K562 (cell line): ENCODE measurements at regions not wholly inside any gene's neighbourhood (a gene's known extent, or its start where the extent isn't known, plus 50 kb on each side); places are given as distances from the start of the nearest gene placed in this dataset.

ENCODE experiments used
- ATAC-seq: fragments of 200-7000 bp; cut with Tn5 transposase; 3 replicates; pipeline ENCODE4 v1.9.1; 2020; ENCODE audit warnings: moderate library complexity
- BruUV-seq: library from RNA; stranded (reverse); fragments of 400-500 nt; replicated peaks from 2 replicates; lab custom pipeline; 2021; lab: Mats Ljungman, UMichigan
- CTCF ChIA-PET: fragments of 300-600 bp; formaldehyde crosslinking; extraction: SDS; loops from one replicate; lab custom pipeline; 2021; ENCODE audit warnings: low intra/inter-chr PET ratio; lab: Yijun Ruan, JAX
- POLR2A ChIA-PET: fragments of 300-600, 350-650 bp; sonication (Branson Sonifier 250); formaldehyde crosslinking; extraction: SDS; loops from one replicate; lab custom pipeline; 2021; ENCODE audit warnings: antibody characterized with exemption, inconsistent platforms; lab: Yijun Ruan, JAX
- DNase-seq, 4 experiments: peaks; one replicate each; pipeline versions ENCODE4 v3.0.0 to v3.0.0-alpha.2; 2011 to 2018; ENCODE audit warnings: low spot score in 3 of 4, mixed read lengths in 3 of 4; ENCODE audit errors: extremely low read depth in 1 of 4
- FAIRE-seq: peaks from 2 replicates; lab custom pipeline; 2011; peaks lifted over from hg19 to GRCh38; lab: Jason Lieb, UNC
- H2AFZ ChIP-seq: 2 replicates; pipeline ENCODE4 v1.6.0; 2011; ENCODE audit warnings: low read depth, low read length, control low read depth, inconsistent platforms
- H3K27ac ChIP-seq: fragments of 200-600 bp; 3 replicates; pipeline ENCODE4 v1.8.0; 2011; ENCODE audit warnings: low read depth, mild to moderate bottlenecking, control low read depth, inconsistent platforms, low read length, moderate library complexity, mixed read lengths; ENCODE audit errors: extremely low read depth
- H3K27me3 ChIP-seq, 2 experiments: fragments of 300-600 bp in 1 of 2; 2 replicates in 1 of 2; 3 replicates in 1 of 2; pipeline versions ENCODE4 v1.6.0 to v1.8.0; 2011; ENCODE audit warnings: inconsistent platforms in 2 of 2, low read length in 2 of 2, mild to moderate bottlenecking in 1 of 2, mixed read lengths in 1 of 2, moderate library complexity in 1 of 2; ENCODE audit not compliant: control insufficient read depth in 2 of 2, insufficient read depth in 2 of 2
- H3K36me3 ChIP-seq: fragments of 300-600 bp; 3 replicates; pipeline ENCODE4 v1.8.0; 2011; ENCODE audit warnings: mild to moderate bottlenecking, low read length, inconsistent platforms; ENCODE audit not compliant: control insufficient read depth, insufficient read depth
- H3K4me1 ChIP-seq, 2 experiments: fragments of 200-600 bp in 1 of 2; replicated peaks in 1 of 2; 2 replicates in 1 of 2; 3 replicates in 1 of 2; pipeline versions ENCODE4 v1.5.1 to v1.8.0; 2011; ENCODE audit warnings: inconsistent platforms in 2 of 2, low read length in 2 of 2, mild to moderate bottlenecking in 1 of 2, mixed read lengths in 1 of 2, moderate library complexity in 1 of 2; ENCODE audit not compliant: control insufficient read depth in 2 of 2, insufficient read depth in 2 of 2
- H3K4me2 ChIP-seq: 2 replicates; pipeline ENCODE4 v1.6.1; 2011; ENCODE audit warnings: low read length, control low read depth, inconsistent platforms, mixed read lengths; ENCODE audit not compliant: insufficient read depth
- H3K4me3 ChIP-seq: fragments of 200-600 bp; sonication (generic), shearing (Covaris generic); 2 replicates; pipeline ENCODE4 v1.5.1; 2016; ENCODE audit warnings: control low read depth, inconsistent platforms
- H3K79me2 ChIP-seq: fragments of 200-600 bp; 3 replicates; pipeline ENCODE4 v1.8.0; 2011; ENCODE audit warnings: low read length, inconsistent platforms; ENCODE audit not compliant: control insufficient read depth, insufficient read depth
- H3K9ac ChIP-seq, 2 experiments: 2 replicates each; pipeline versions ENCODE4 v1.6.0 to v1.6.1; 2011; ENCODE audit warnings: low read depth in 2 of 2, low read length in 2 of 2, control low read depth in 1 of 2, inconsistent platforms in 1 of 2, mild to moderate bottlenecking in 1 of 2, mixed read lengths in 1 of 2; ENCODE audit not compliant: insufficient read depth in 1 of 2
- H3K9me1 ChIP-seq: one replicate; pipeline ENCODE4 v1.6.0; 2011; ENCODE audit warnings: inconsistent platforms, mild to moderate bottlenecking, low read length, moderate library complexity; ENCODE audit not compliant: control insufficient read depth, insufficient read depth
- H3K9me3 ChIP-seq: replicated peaks from 2 replicates; pipeline ENCODE4 v1.5.1; 2011; ENCODE audit warnings: low read depth, low read length, inconsistent platforms; ENCODE audit not compliant: control insufficient read depth, insufficient read depth
- H4K20me1 ChIP-seq: replicated peaks from 2 replicates; pipeline ENCODE4 v1.6.1; 2011; ENCODE audit warnings: low read length, inconsistent platforms, mixed read lengths; ENCODE audit not compliant: control insufficient read depth, insufficient read depth
- CBX3 ChIP-seq, 2 experiments: IDR thresholded peaks; 1 replicate in 1 of 2; 2 replicates in 1 of 2; pipeline ENCODE4 v1.6.1; 2012; ENCODE audit warnings: inconsistent platforms in 2 of 2, low read length in 2 of 2, borderline replicate concordance in 1 of 2, control low read depth in 1 of 2
- PURB ChIP-seq: sonication (generic); formaldehyde crosslinking; IDR thresholded peaks from 2 replicates; pipeline ENCODE4 v1.9.0; 2021; ENCODE audit warnings: low read depth, mild to moderate bottlenecking, missing genetic modification reagents
- RAD21 ChIP-seq, 2 experiments: fragments of 250-450 bp in 1 of 2; fragments of 450-650 bp in 1 of 2; sonication (Bioruptor Pico) in 1 of 2; formaldehyde crosslinking in 1 of 2; IDR thresholded peaks in 1 of 2; conservative IDR thresholded peaks in 1 of 2; 2 replicates each; pipeline versions ENCODE4 v1.4.0 to v1.8.0; 2020 to 2022; ENCODE audit warnings: mild to moderate bottlenecking in 2 of 2, moderate library complexity in 1 of 2
- RAD51 ChIP-seq: fragments of 450-650 bp; IDR thresholded peaks from 2 replicates; pipeline ENCODE4 v1.7.1; 2016; ENCODE audit warnings: low read depth, mild to moderate bottlenecking, borderline replicate concordance
- ZBTB1 ChIP-seq: sonication (generic); formaldehyde crosslinking; IDR thresholded peaks from 2 replicates; pipeline ENCODE4 v1.8.1; 2023; ENCODE audit warnings: missing genetic modification reagents, low read depth, mild to moderate bottlenecking, borderline replicate concordance
- ZNF274 ChIP-seq: IDR thresholded peaks from 2 replicates; pipeline ENCODE4 v1.6.1; 2011; ENCODE audit warnings: low read depth, mild to moderate bottlenecking, low read length, moderate library complexity, borderline replicate concordance
- ZNF324 ChIP-seq: fragments of 250-450 bp; sonication (Bioruptor Pico); IDR thresholded peaks from 2 replicates; pipeline ENCODE4 v1.4.0; 2020; ENCODE audit warnings: mild to moderate bottlenecking
- ZNF695 ChIP-seq: fragments of 450-650 bp; formaldehyde crosslinking; IDR thresholded peaks from 2 replicates; pipeline ENCODE4 v1.4.0; 2020; ENCODE audit warnings: mild to moderate bottlenecking, moderate library complexity
- WGBS: fragments of 100-300 bp; shearing (Covaris generic); methylation state at CpG from one replicate; pipeline ENCODE4 v1.1.6; 2016; ENCODE audit warnings: low coverage, mixed read lengths; ENCODE audit not compliant: insufficient coverage; ENCODE audit errors: missing lambda C conversion rate; 5-methylcytosine and 5-hydroxymethylcytosine counted together
- in situ Hi-C: fragments of 300-500 bp; cut with MboI; formaldehyde crosslinking; loops from 4 replicates; pipeline ENCODE4 v1.15.0; 2018; ENCODE audit warnings: inconsistent platforms, mixed read lengths
- intact Hi-C: fragments of 100-400 bp; cut with micrococcal nuclease; formaldehyde crosslinking; loops from 2 replicates; pipeline ENCODE4 v1.14.2; 2022
- TF ChIP-seq, protein P1 (sequence below), 2 experiments: fragments of 450-650 bp in 1 of 2; IDR thresholded peaks; 2 replicates each; pipeline ENCODE4 v1.6.1; 2011 to 2017; ENCODE audit warnings: low read depth in 2 of 2, antibody characterized with exemption in 1 of 2, borderline replicate concordance in 1 of 2, low read length in 1 of 2, mild to moderate bottlenecking in 1 of 2, mixed read lengths in 1 of 2; ENCODE audit not compliant: control insufficient read depth in 1 of 2
- TF ChIP-seq, protein P2 (sequence below): fragments of 250-450 bp; sonication (Bioruptor Pico); IDR thresholded peaks from 2 replicates; pipeline ENCODE4 v1.5.0; 2021
- TF ChIP-seq, protein P3 (sequence below): fragments of 250-450 bp; sonication (Bioruptor Pico); IDR thresholded peaks from 2 replicates; pipeline ENCODE4 v1.8.0; 2022; ENCODE audit warnings: inconsistent platforms

DNA sequence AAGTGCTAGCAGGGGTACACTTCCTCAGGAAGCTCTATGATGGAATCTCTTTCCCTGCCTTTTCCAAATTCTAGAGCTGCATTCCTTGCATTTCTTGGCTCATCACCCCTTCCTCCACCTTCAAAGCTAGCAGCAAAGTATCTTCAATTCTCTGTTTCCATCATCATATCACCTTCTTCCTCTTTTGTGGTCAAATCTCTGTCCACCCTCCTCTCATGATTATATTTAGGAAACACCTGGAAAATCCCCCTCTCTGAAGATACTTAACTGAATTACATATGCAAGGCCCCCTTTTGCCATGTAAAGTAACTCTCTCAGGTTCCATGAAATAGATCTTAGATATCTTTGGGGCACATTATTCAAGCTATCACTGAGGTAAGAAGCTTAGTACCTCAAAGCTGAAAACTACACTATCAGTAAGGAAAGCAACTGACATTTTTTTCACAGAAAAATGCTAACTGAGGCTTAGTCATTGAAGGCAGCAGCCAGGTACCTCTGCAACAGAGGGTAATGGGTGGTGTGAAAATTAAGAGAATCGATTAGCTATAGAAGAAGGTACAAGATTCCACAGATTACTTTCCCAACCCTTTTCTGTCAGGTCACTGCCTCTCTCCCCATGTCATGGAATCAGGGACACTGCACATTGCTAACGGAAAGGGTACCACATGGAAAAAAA is 197.3 kb downstream of the MACC1 start:
- in situ Hi-C loops, result no loop called here
- no peaks in the 10 kb centered on the region for H3K9me3 ChIP-seq
- BruUV-seq, result no TSS peak
- H3K79me2 ChIP-seq, result no peaks in the 10 kb centered on the region
- no peaks in the 10 kb centered on the region for H3K9me1 ChIP-seq
- FAIRE-seq (no peak), ATAC-seq (no peak), DNase-seq (no peak)
- no peak overlapping the region for H3K9ac ChIP-seq
- 0% methylated on average over 2 of the region's 2 CpGs for WGBS
- H2AFZ ChIP-seq, result no peak overlapping the region
- H3K4me2 ChIP-seq, result no peak overlapping the region
- POLR2A ChIA-PET, result no interaction called here
- no peak overlapping the region for H3K27ac ChIP-seq
- intact Hi-C loops, result no loop called here
- no peaks in the 10 kb centered on the region for H4K20me1 ChIP-seq
- no peak overlapping the region for H3K4me3 ChIP-seq
- H3K4me1 ChIP-seq, result no peaks in the 10 kb centered on the region
- TF ChIP-seq CBX3 (IDR thresholded peaks at IDR 0.05; ENCODE audit: borderline replicate concordance in 1 of 2, low read length in 2 of 2), result no peak
- TF ChIP-seq ZBTB1 (CRISPR knock-in tag), result no peak
- no peak for TF ChIP-seq ZNF324 (CRISPR knock-in tag)
- no peak for TF ChIP-seq ZNF695 (CRISPR knock-in tag)
- TF ChIP-seq, protein P1, sequence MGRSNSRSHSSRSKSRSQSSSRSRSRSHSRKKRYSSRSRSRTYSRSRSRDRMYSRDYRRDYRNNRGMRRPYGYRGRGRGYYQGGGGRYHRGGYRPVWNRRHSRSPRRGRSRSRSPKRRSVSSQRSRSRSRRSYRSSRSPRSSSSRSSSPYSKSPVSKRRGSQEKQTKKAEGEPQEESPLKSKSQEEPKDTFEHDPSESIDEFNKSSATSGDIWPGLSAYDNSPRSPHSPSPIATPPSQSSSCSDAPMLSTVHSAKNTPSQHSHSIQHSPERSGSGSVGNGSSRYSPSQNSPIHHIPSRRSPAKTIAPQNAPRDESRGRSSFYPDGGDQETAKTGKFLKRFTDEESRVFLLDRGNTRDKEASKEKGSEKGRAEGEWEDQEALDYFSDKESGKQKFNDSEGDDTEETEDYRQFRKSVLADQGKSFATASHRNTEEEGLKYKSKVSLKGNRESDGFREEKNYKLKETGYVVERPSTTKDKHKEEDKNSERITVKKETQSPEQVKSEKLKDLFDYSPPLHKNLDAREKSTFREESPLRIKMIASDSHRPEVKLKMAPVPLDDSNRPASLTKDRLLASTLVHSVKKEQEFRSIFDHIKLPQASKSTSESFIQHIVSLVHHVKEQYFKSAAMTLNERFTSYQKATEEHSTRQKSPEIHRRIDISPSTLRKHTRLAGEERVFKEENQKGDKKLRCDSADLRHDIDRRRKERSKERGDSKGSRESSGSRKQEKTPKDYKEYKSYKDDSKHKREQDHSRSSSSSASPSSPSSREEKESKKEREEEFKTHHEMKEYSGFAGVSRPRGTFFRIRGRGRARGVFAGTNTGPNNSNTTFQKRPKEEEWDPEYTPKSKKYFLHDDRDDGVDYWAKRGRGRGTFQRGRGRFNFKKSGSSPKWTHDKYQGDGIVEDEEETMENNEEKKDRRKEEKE (IDR thresholded peaks at IDR 0.05; ENCODE audit: borderline replicate concordance in 1 of 2, control insufficient read depth in 1 of 2, low read depth in 2 of 2, low read length in 1 of 2), result no peak
- TF ChIP-seq, protein P2, sequence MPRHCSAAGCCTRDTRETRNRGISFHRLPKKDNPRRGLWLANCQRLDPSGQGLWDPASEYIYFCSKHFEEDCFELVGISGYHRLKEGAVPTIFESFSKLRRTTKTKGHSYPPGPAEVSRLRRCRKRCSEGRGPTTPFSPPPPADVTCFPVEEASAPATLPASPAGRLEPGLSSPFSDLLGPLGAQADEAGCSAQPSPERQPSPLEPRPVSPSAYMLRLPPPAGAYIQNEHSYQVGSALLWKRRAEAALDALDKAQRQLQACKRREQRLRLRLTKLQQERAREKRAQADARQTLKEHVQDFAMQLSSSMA (CRISPR knock-in tag), result no peak
- no peak for TF ChIP-seq RAD21 (CRISPR knock-in tag; conservative IDR thresholded peaks at IDR 0.05 in 1 of 2, IDR thresholded peaks at IDR 0.05 in 1 of 2)
- no peak for TF ChIP-seq PURB (CRISPR knock-in tag)
- no peak for TF ChIP-seq RAD51
- TF ChIP-seq, protein P3, sequence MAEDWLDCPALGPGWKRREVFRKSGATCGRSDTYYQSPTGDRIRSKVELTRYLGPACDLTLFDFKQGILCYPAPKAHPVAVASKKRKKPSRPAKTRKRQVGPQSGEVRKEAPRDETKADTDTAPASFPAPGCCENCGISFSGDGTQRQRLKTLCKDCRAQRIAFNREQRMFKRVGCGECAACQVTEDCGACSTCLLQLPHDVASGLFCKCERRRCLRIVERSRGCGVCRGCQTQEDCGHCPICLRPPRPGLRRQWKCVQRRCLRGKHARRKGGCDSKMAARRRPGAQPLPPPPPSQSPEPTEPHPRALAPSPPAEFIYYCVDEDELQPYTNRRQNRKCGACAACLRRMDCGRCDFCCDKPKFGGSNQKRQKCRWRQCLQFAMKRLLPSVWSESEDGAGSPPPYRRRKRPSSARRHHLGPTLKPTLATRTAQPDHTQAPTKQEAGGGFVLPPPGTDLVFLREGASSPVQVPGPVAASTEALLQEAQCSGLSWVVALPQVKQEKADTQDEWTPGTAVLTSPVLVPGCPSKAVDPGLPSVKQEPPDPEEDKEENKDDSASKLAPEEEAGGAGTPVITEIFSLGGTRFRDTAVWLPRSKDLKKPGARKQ, result no peak
- TF ChIP-seq ZNF274, result no peak
- H3K27me3 ChIP-seq, result no peaks in the 10 kb centered on the region
- H3K36me3 ChIP-seq, result no peaks in the 10 kb centered on the region
- CTCF ChIA-PET, result no interaction called here
